Stomach (tissue), 8 donors: ENCODE measurements at regions not wholly inside any gene's neighbourhood (a gene's known extent, or its start where the extent isn't known, plus 50 kb on each side); places are given as distances from the start of the nearest gene placed in this dataset.

Experiments
- DNase-seq, 2 donors: peaks; one replicate each; pipeline versions ENCODE4 v3.0.0 to v3.0.0-alpha.2; 2013 to 2019
- H3K27ac ChIP-seq, 5 donors: fragments of 200-600 bp in 4 of 5; sonication (generic) in 4 of 5; one replicate each; pipeline ENCODE4 v1.5.1; 2013 to 2019; ENCODE audit warnings: mild to moderate bottlenecking in 1 of 5, moderate library complexity in 1 of 5
- H3K27me3 ChIP-seq, 3 donors: fragments of 200-600 bp; sonication (generic); one replicate each; pipeline ENCODE4 v1.5.1; 2017 to 2019; ENCODE audit warnings: mixed run types in 1 of 3
- H3K36me3 ChIP-seq, 4 donors: fragments of 200-600 bp; sonication (generic); 1 replicate in 3 of 4; 2 replicates in 1 of 4; pipeline ENCODE4 v1.5.1; 2016 to 2019
- H3K4me1 ChIP-seq, 4 donors: fragments of 200-600 bp; sonication (generic); one replicate each; pipeline ENCODE4 v1.5.1; 2016 to 2019
- H3K4me3 ChIP-seq, 4 donors: fragments of 200-600 bp; sonication (generic) in 3 of 4; one replicate each; pipeline ENCODE4 v1.5.1; 2016 to 2019; ENCODE audit warnings: mild to moderate bottlenecking in 1 of 4
- H3K9me3 ChIP-seq, 4 donors: fragments of 200-600 bp; sonication (generic); one replicate each; pipeline ENCODE4 v1.5.1; 2016 to 2019
- CTCF ChIP-seq, 7 experiments: fragments of 450-650 bp in 4 of 7; fragments of 200-600 bp in 3 of 7; sonication (generic) in 3 of 7; IDR thresholded peaks; one replicate each; pipeline ENCODE4 v1.5.1; 2016 to 2019; ENCODE audit warnings: antibody characterized with exemption in 7 of 7, control low read depth in 2 of 7, mild to moderate bottlenecking in 1 of 7
- EP300 ChIP-seq: sonication (generic); formaldehyde crosslinking; IDR thresholded peaks from one replicate; pipeline ENCODE4 v1.6.1; 2017; ENCODE audit warnings: antibody characterized with exemption
- POLR2A ChIP-seq, 4 donors: fragments of 450-650 bp; IDR thresholded peaks; one replicate each; pipeline ENCODE4 v1.6.1; 2016; ENCODE audit warnings: antibody characterized with exemption in 4 of 4, control low read depth in 2 of 4, mild to moderate bottlenecking in 1 of 4, moderate library complexity in 1 of 4
- POLR2AphosphoS5 ChIP-seq, 3 donors: sonication (generic); formaldehyde crosslinking; IDR thresholded peaks; one replicate each; pipeline ENCODE4 v1.6.1; 2016; ENCODE audit warnings: antibody characterized with exemption in 3 of 3
- WGBS, 5 donors: extraction: QIAGEN DNeasy Blood & Tissue Kit in 3 of 5; methylation state at CpG; one replicate each; pipeline versions ENCODE4 v1.1.5 to v1.1.7; 2013 to 2018; 5-methylcytosine and 5-hydroxymethylcytosine counted together
- intact Hi-C: fragments of 100-400 bp; cut with DNase I; formaldehyde crosslinking; loops from one replicate; pipeline ENCODE4 v1.15.1; 2023; ENCODE audit warnings: low total_unique reads
- donor health status: healthy with polysubstance abuse.
- donor health status: Bipolar disorder and iron deficiency.
- donor health status: healthy.

GRCh38 chr14:59032826-59033225 lies 155.6 kb upstream of the DAAM1 start:
- no peaks in the 10 kb centered on the region for H3K36me3 ChIP-seq
- TF ChIP-seq CTCF (IDR thresholded peaks at IDR 0.05) (no peak), POLR2AphosphoS5 (IDR thresholded peaks at IDR 0.05) (no peak), POLR2A (IDR thresholded peaks at IDR 0.05) (no peak), EP300 (no peak)
- no peak for DNase-seq
- H3K27me3 ChIP-seq: no peaks in the 10 kb centered on the region
- no peaks in the 10 kb centered on the region for H3K9me3 ChIP-seq
- no peak overlapping the region for H3K27ac ChIP-seq
- H3K4me3 ChIP-seq: no peak overlapping the region
- H3K4me1 ChIP-seq: peaks cover 0 to 9% (median 2%) of the 10 kb centered on the region in 4 donors
- intact Hi-C loops: no loop called here

GRCh38 chr14:59036134-59036533 lies 152.3 kb upstream of the DAAM1 start:
- Histone ChIP-seq H3K36me3 (no peaks in the 10 kb centered on the region), H3K9me3 (no peaks in the 10 kb centered on the region), H3K4me3 (no peak overlapping the region), H3K27ac (no peak overlapping the region), H3K27me3 (no peaks in the 10 kb centered on the region), H3K4me1 (no peaks in the 10 kb centered on the region)
- intact Hi-C loops: no loop called here
- TF ChIP-seq POLR2A (IDR thresholded peaks at IDR 0.05): no peak
- no peak for TF ChIP-seq CTCF (IDR thresholded peaks at IDR 0.05)
- TF ChIP-seq EP300: no peak
- no peak for TF ChIP-seq POLR2AphosphoS5 (IDR thresholded peaks at IDR 0.05)
- WGBS, 5 donors: 68 to 88% (median 74%) methylated on average over 2 of the region's 2 CpGs
- DNase-seq: no peak

- H3K4me3 ChIP-seq: no peak overlapping the region
- H3K27me3 ChIP-seq: no peaks in the 10 kb centered on the region
- intact Hi-C loops: no loop called here
- WGBS, 5 donors: 62 to 92% (median 84%) methylated on average over 3 of the region's 3 CpGs
- no peak overlapping the region for H3K27ac ChIP-seq
- H3K36me3 ChIP-seq: no peaks in the 10 kb centered on the region
- H3K4me1 ChIP-seq: no peaks in the 10 kb centered on the region
- no peaks in the 10 kb centered on the region for H3K9me3 ChIP-seq
- TF ChIP-seq POLR2A (IDR thresholded peaks at IDR 0.05) (no peak), CTCF (IDR thresholded peaks at IDR 0.05) (no peak), EP300 (no peak), POLR2AphosphoS5 (IDR thresholded peaks at IDR 0.05) (no peak)
- DNase-seq: no peak
Measured at GRCh38 chr14:59037086-59037485, 151.4 kb upstream of the DAAM1 start.

DNA sequence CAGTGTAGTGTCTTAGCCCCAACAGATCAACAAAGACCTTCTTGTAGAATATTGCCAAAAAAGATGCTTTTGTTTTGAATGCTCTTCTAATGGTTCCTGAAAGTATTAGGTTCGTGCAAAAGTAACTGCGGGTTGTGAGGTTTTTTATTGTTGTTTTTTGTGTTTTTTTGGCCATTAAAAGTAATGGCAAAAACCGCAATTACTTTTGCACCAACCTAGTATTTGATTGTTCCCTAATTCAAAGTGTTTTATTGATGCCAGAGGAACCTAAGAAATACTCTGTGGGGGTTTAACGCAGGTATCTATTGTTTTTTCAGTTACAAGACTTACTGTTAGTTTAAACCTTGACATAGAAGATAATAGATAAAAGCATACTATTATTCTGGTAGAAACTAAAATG lies 150.8 kb upstream of the DAAM1 start:
- H3K27me3 ChIP-seq: no peaks in the 10 kb centered on the region
- H3K4me1 ChIP-seq: no peaks in the 10 kb centered on the region
- no peaks in the 10 kb centered on the region for H3K36me3 ChIP-seq
- H3K9me3 ChIP-seq: no peaks in the 10 kb centered on the region
- H3K4me3 ChIP-seq: no peak overlapping the region
- 77 to 89% (median 86%) methylated on average over 4 of the region's 4 CpGs for WGBS, 5 donors
- no peak overlapping the region for H3K27ac ChIP-seq
- intact Hi-C loops: no loop called here
- TF ChIP-seq CTCF (IDR thresholded peaks at IDR 0.05) (no peak), POLR2A (IDR thresholded peaks at IDR 0.05) (no peak), POLR2AphosphoS5 (IDR thresholded peaks at IDR 0.05) (no peak), EP300 (no peak)
- no peak for DNase-seq

GRCh38 chr14:59038746-59039145 lies 149.7 kb upstream of the DAAM1 start:
- no peak overlapping the region for H3K27ac ChIP-seq
- no peaks in the 10 kb centered on the region for H3K4me1 ChIP-seq
- no peaks in the 10 kb centered on the region for H3K9me3 ChIP-seq
- intact Hi-C loops: no loop called here
- no peak for TF ChIP-seq EP300
- no peak for TF ChIP-seq POLR2AphosphoS5 (IDR thresholded peaks at IDR 0.05)
- TF ChIP-seq POLR2A (IDR thresholded peaks at IDR 0.05): no peak
- no peak for TF ChIP-seq CTCF (IDR thresholded peaks at IDR 0.05)
- H3K27me3 ChIP-seq: no peaks in the 10 kb centered on the region
- 86 to 96% (median 94%) methylated on average over 4 of the region's 4 CpGs for WGBS, 5 donors
- no peaks in the 10 kb centered on the region for H3K36me3 ChIP-seq
- no peak overlapping the region for H3K4me3 ChIP-seq
- no peak for DNase-seq
